OCI-LY3 (cell line): ENCODE measurements at regions not wholly inside any gene's neighbourhood (a gene's known extent, or its start where the extent isn't known, plus 50 kb on each side); places are given as distances from the start of the nearest gene placed in this dataset.

Experiments used
- H2AFZ ChIP-seq: fragments of 200-600, 300-600 bp; shearing (Covaris generic); 2 replicates; pipeline ENCODE4 v1.6.0; 2014; ENCODE audit warnings: antibody characterized with exemption, low read depth, low read length
- H3K27ac ChIP-seq: fragments of 200-600, 300-600 bp; sonication (generic); 2 replicates; pipeline ENCODE4 v1.5.1; 2014; ENCODE audit warnings: mild to moderate bottlenecking, low read length, moderate library complexity, mixed read lengths
- H3K27me3 ChIP-seq: fragments of 200-600, 300-600 bp; sonication (generic); 2 replicates; pipeline ENCODE4 v1.6.1; 2014; ENCODE audit warnings: low read depth, low read length, mixed read lengths
- H3K36me3 ChIP-seq: fragments of 200-600, 300-600 bp; sonication (generic); replicated peaks from 2 replicates; pipeline ENCODE3; 2014; ENCODE audit warnings: low read depth, low read length, mixed read lengths
- H3K4me1 ChIP-seq: fragments of 300-600, 200-600 bp; sonication (generic); 2 replicates; pipeline ENCODE4 v1.6.1; 2014; ENCODE audit warnings: low read length, mixed read lengths
- H3K4me2 ChIP-seq: fragments of 200-600, 300-600 bp; sonication (generic); 2 replicates; pipeline ENCODE4 v1.6.1; 2014; ENCODE audit warnings: low read length, mixed read lengths
- H3K4me3 ChIP-seq: fragments of 300-600, 200-600 bp; sonication (generic); 2 replicates; pipeline ENCODE4 v1.5.1; 2014; ENCODE audit warnings: antibody characterized with exemption, mild to moderate bottlenecking, low read length, moderate library complexity
- H3K79me2 ChIP-seq: fragments of 300-600, 200-600 bp; shearing (Covaris generic); 2 replicates; pipeline ENCODE4 v1.6.1; 2014; ENCODE audit warnings: mild to moderate bottlenecking, low read length, mixed read lengths
- H3K9ac ChIP-seq: fragments of 300-600, 200-600 bp; shearing (Covaris generic); 2 replicates; pipeline ENCODE4 v1.6.0; 2014; ENCODE audit warnings: mild to moderate bottlenecking, low read length, moderate library complexity
- H3K9me3 ChIP-seq: fragments of 200-600, 300-600 bp; shearing (Covaris generic); 2 replicates; pipeline ENCODE4 v1.6.1; 2014; ENCODE audit warnings: low read length, mixed read lengths; ENCODE audit not compliant: insufficient read depth
- H4K20me1 ChIP-seq: fragments of 200-600, 300-600 bp; sonication (generic); 2 replicates; pipeline ENCODE4 v1.6.1; 2016; ENCODE audit warnings: low read length, mixed read lengths; ENCODE audit not compliant: insufficient read depth
- EZH2phosphoT487 ChIP-seq: fragments of 200-600 bp; shearing (Covaris generic); IDR thresholded peaks from 2 replicates; pipeline ENCODE4 v1.6.1; 2018; ENCODE audit warnings: antibody characterized with exemption, mixed run types, low read depth
- TF ChIP-seq, protein P1 (sequence below): fragments of 200-600, 300-600 bp; sonication (generic); IDR thresholded peaks from 2 replicates; pipeline ENCODE4 v1.5.1; 2014; ENCODE audit warnings: antibody characterized with exemption, low read length, low read depth

GRCh38 chr14:71658261-71658860, 273.9 kb upstream of the RGS6 start:
- Histone ChIP-seq H3K79me2 (no peaks in the 10 kb centered on the region), H3K4me2 (no peak overlapping the region), H4K20me1 (no peaks in the 10 kb centered on the region), H3K4me3 (no peak overlapping the region), H3K27me3 (no peaks in the 10 kb centered on the region), H3K27ac (no peak overlapping the region), H3K36me3 (peaks cover 3% of the 10 kb centered on the region), H3K4me1 (peaks cover 4% of the 10 kb centered on the region; the same call in 1 of the 2 replicates), H3K9me3 (no peaks in the 10 kb centered on the region), H3K9ac (no peak overlapping the region), H2AFZ (no peak overlapping the region)
- no peak for TF ChIP-seq EZH2phosphoT487
- TF ChIP-seq, protein P1, sequence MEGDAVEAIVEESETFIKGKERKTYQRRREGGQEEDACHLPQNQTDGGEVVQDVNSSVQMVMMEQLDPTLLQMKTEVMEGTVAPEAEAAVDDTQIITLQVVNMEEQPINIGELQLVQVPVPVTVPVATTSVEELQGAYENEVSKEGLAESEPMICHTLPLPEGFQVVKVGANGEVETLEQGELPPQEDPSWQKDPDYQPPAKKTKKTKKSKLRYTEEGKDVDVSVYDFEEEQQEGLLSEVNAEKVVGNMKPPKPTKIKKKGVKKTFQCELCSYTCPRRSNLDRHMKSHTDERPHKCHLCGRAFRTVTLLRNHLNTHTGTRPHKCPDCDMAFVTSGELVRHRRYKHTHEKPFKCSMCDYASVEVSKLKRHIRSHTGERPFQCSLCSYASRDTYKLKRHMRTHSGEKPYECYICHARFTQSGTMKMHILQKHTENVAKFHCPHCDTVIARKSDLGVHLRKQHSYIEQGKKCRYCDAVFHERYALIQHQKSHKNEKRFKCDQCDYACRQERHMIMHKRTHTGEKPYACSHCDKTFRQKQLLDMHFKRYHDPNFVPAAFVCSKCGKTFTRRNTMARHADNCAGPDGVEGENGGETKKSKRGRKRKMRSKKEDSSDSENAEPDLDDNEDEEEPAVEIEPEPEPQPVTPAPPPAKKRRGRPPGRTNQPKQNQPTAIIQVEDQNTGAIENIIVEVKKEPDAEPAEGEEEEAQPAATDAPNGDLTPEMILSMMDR: no peak

DNA sequence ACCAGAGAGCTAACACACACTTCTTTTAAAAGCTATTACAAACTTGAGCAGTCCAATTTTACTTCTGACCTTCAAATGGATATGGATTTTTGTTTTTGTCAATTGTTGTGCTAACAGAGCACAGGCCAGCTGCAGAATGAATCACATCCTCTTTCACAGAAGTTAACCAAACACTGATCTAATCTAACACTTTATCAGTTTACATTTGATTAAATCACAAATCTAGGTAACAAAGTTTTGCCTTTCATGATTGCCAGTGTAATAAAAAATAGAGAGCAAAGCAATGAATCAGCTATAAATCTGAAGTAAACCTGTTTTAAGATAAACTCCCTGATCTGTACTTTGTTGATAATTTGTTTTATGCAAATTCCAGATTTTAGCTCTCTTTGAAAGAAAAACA, 273.1 kb upstream of the RGS6 start:
- peaks cover 3% of the 10 kb centered on the region for H3K36me3 ChIP-seq
- no peaks in the 10 kb centered on the region for H3K79me2 ChIP-seq
- peaks cover 4% of the 10 kb centered on the region; the same call in 1 of the 2 replicates for H3K4me1 ChIP-seq
- H2AFZ ChIP-seq: no peak overlapping the region
- no peak overlapping the region for H3K9ac ChIP-seq
- TF ChIP-seq, protein P1: no peak
- TF ChIP-seq EZH2phosphoT487: no peak
- no peak overlapping the region for H3K4me3 ChIP-seq
- H3K9me3 ChIP-seq: no peaks in the 10 kb centered on the region
- no peak overlapping the region for H3K27ac ChIP-seq
- no peaks in the 10 kb centered on the region for H3K27me3 ChIP-seq
- H4K20me1 ChIP-seq: no peaks in the 10 kb centered on the region
- no peak overlapping the region for H3K4me2 ChIP-seq

DNA sequence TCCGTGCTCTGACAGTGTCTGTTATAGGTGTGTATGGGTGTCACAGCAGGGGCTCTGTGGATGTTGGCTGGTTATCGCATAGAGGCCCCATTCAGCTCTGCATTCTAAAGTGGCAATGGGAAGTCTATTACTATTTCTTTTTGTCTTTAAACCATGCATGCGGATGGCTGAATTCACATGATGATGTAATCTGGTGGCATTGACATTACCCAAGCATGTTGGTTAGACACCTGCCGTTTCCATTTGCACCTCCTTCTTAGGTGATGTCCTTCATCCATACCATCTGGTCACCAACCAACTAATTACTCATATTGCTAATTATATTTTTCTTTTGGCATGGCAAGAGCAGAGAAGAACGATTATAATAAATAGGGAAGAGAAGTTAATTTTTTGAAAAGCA, 270.8 kb upstream of the RGS6 start:
- no peak overlapping the region for H3K9ac ChIP-seq
- no peak overlapping the region for H3K4me2 ChIP-seq
- H3K27me3 ChIP-seq: no peaks in the 10 kb centered on the region
- no peaks in the 10 kb centered on the region for H3K9me3 ChIP-seq
- H3K4me3 ChIP-seq: no peak overlapping the region
- no peaks in the 10 kb centered on the region for H4K20me1 ChIP-seq
- H3K79me2 ChIP-seq: no peaks in the 10 kb centered on the region
- peaks cover 3% of the 10 kb centered on the region for H3K36me3 ChIP-seq
- TF ChIP-seq, protein P1: no peak
- TF ChIP-seq EZH2phosphoT487: no peak
- H2AFZ ChIP-seq: no peak overlapping the region
- peaks cover 4% of the 10 kb centered on the region; the same call in 1 of the 2 replicates for H3K4me1 ChIP-seq
- H3K27ac ChIP-seq: no peak overlapping the region

GRCh38 chr14:71662291-71662790, 269.9 kb upstream of the RGS6 start:
- peaks cover 3% of the 10 kb centered on the region for H3K36me3 ChIP-seq
- TF ChIP-seq EZH2phosphoT487: no peak
- TF ChIP-seq, protein P1: no peak

More at GRCh38 chr14:71662291-71662790, 269.9 kb upstream of the RGS6 start:
- Histone ChIP-seq H3K27ac (no peak overlapping the region), H3K9ac (no peak overlapping the region), H3K79me2 (no peaks in the 10 kb centered on the region), H3K9me3 (no peaks in the 10 kb centered on the region), H3K4me1 (peaks cover 4% of the 10 kb centered on the region; the same call in 1 of the 2 replicates), H3K4me2 (no peak overlapping the region), H3K27me3 (no peaks in the 10 kb centered on the region), H3K4me3 (no peak overlapping the region), H4K20me1 (no peaks in the 10 kb centered on the region), H2AFZ (no peak overlapping the region)
